GM10248 (cell line): ENCODE measurements at regions not wholly inside any gene's neighbourhood (a gene's known extent, or its start where the extent isn't known, plus 50 kb on each side); places are given as distances from the start of the nearest gene placed in this dataset.

Source experiments
- CTCF ChIA-PET: fragments of 300-600 bp; sonication (Branson Sonifier 250); formaldehyde crosslinking; extraction: SDS; loops from one replicate; lab custom pipeline; 2021; ENCODE audit warnings: antibody characterized with exemption; lab: Yijun Ruan, JAX
- POLR2A ChIA-PET: fragments of 350-650 bp; sonication (Branson Sonifier 250); formaldehyde crosslinking; extraction: SDS; loops from one replicate; lab custom pipeline; 2020; ENCODE audit warnings: antibody characterized with exemption; lab: Yijun Ruan, JAX
- DNase-seq: peaks from one replicate; pipeline ENCODE4 v3.0.0; 2012; ENCODE audit errors: extremely low spot score
- TF ChIP-seq, protein P1 (sequence below): IDR thresholded peaks from 2 replicates; pipeline ENCODE4 v1.5.1; 2012; ENCODE audit warnings: mild to moderate bottlenecking, low read depth; ENCODE audit errors: extremely low read depth, missing control alignments, control extremely low read depth

GRCh38 chr1:82400521-82400920 lies 599.8 kb downstream of the ADGRL2 start:
- CTCF ChIA-PET = no interaction called here
- POLR2A ChIA-PET = no interaction called here
- DNase-seq = no peak

DNA sequence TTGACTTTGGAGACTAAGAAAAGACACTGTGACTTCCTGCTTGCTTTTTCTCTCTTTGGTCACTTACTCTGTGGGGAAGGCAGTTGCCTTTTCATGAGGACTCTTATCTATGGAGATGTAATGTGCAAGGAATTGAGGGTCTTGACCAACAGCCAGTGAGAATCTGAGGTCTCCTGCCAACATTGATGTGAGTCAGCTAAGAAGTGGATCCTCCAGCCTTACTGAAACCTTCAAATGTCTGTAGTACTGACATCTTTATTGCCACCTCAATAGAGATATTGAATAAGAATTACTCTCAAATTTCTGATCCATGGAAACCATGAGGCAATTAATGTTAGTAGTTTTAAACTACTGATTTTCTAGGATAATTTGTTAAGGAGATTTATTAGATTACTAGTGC lies 598.4 kb downstream of the ADGRL2 start:
- POLR2A ChIA-PET = no interaction called here
- CTCF ChIA-PET = no interaction called here
- TF ChIP-seq, protein P1, sequence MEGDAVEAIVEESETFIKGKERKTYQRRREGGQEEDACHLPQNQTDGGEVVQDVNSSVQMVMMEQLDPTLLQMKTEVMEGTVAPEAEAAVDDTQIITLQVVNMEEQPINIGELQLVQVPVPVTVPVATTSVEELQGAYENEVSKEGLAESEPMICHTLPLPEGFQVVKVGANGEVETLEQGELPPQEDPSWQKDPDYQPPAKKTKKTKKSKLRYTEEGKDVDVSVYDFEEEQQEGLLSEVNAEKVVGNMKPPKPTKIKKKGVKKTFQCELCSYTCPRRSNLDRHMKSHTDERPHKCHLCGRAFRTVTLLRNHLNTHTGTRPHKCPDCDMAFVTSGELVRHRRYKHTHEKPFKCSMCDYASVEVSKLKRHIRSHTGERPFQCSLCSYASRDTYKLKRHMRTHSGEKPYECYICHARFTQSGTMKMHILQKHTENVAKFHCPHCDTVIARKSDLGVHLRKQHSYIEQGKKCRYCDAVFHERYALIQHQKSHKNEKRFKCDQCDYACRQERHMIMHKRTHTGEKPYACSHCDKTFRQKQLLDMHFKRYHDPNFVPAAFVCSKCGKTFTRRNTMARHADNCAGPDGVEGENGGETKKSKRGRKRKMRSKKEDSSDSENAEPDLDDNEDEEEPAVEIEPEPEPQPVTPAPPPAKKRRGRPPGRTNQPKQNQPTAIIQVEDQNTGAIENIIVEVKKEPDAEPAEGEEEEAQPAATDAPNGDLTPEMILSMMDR = no peak
- no peak for DNase-seq

More at GRCh38 chr1:82400521-82400920, 599.8 kb downstream of the ADGRL2 start:
- TF ChIP-seq, protein P1 = no peak

- ChIA-PET POLR2A (no interaction called here), CTCF (no interaction called here)
- no peak for DNase-seq
- TF ChIP-seq, protein P1 = no peak
Observed at GRCh38 chr1:82398357-82398756, 597.6 kb downstream of the ADGRL2 start.

- CTCF ChIA-PET = interaction anchor here (0.6 to 1.5 kb wide), 2 partner anchors 9 kb away, joined by 3 read pairs; no protein-coding TSS in a partner anchor
- TF ChIP-seq, protein P1 = no peak
- POLR2A ChIA-PET = no interaction called here
- no peak for DNase-seq
Observed at GRCh38 chr1:82395440-82395839, 594.7 kb downstream of the ADGRL2 start.

- DNase-seq = no peak
- ChIA-PET CTCF (interaction anchor here (1.8 kb wide), 1 partner anchor 10 kb away, joined by 5 read pairs; no protein-coding TSS in a partner anchor), POLR2A (no interaction called here)
- TF ChIP-seq, protein P1 = no peak
Observed at GRCh38 chr1:82392946-82393345, 592.2 kb downstream of the ADGRL2 start.

DNA sequence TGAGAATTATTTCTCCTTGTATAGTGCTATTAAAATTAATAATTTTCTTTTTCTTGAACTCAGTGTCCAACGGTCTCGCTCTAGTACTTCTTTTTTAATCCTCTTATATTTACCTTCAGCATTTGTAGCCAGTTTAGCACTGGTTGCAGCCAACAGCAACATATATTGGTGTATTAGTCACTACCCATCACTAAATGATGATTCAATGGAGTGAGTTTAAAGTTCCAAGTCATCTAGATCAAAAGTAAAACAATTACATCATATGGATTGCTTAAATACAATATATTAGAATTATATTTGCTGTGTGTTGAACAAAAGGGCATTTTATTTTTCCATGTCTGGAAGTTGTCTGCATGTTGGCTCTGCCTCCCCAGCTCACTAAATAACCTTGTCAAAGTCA lies 591.8 kb downstream of the ADGRL2 start:
- TF ChIP-seq, protein P1 = no peak
- ChIA-PET CTCF (interaction anchor here (1.8 kb wide), 1 partner anchor 10 kb away, joined by 5 read pairs; no protein-coding TSS in a partner anchor), POLR2A (no interaction called here)
- DNase-seq = no peak
